SH-SY5Y (cell line): ENCODE measurements at regions not wholly inside any gene's neighbourhood (a gene's known extent, or its start where the extent isn't known, plus 50 kb on each side); places are given as distances from the start of the nearest gene placed in this dataset.

Source experiments
- GATA2 ChIP-seq: IDR thresholded peaks from 2 replicates; pipeline ENCODE4 v1.6.1; 2011; ENCODE audit warnings: mild to moderate bottlenecking, low read depth, low read length
- GATA3 ChIP-seq: IDR thresholded peaks from 2 replicates; pipeline ENCODE4 v1.6.1; 2011; ENCODE audit warnings: low read depth, mild to moderate bottlenecking, low read length, moderate library complexity

- TF ChIP-seq GATA2, result no peak
- TF ChIP-seq GATA3, result no peak
Measured at GRCh38 chr2:43169987-43170386, 56.4 kb downstream of the ZFP36L2 start.
